ENCODE measurements at regions not wholly inside any gene's neighbourhood (a gene's known extent, or its start where the extent isn't known, plus 50 kb on each side); places are given as distances from the start of the nearest gene placed in this dataset.

- Histone ChIP-seq H3K4me3 (replicated peaks in 1 of 3; ENCODE audit: low read depth in 2 of 3, low read length in 3 of 3) (no peak overlapping the region), H3K4me1 (ENCODE audit: control insufficient read depth in 1 of 2, insufficient read depth in 2 of 2, low read length in 2 of 2) (no peaks in the 10 kb centered on the region), H3K27me3 (ENCODE audit: control insufficient read depth in 2 of 2, insufficient read depth in 2 of 2, low read length in 2 of 2) (no peaks in the 10 kb centered on the region), H3K9ac (ENCODE audit: insufficient read depth, low read length, poor library complexity, severe bottlenecking) (no peak overlapping the region), H3K79me2 (ENCODE audit: insufficient read depth, low read length) (no peaks in the 10 kb centered on the region), H3K9me3 (replicated peaks in 1 of 2; ENCODE audit: control insufficient read depth in 1 of 2, insufficient read depth in 1 of 2, low read length in 2 of 2) (peaks cover 0 to 9% of the 10 kb centered on the region in 2 donors), H3K4me2 (replicated peaks; ENCODE audit: extremely low read depth, low read length, poor library complexity, severe bottlenecking) (no peak overlapping the region), H3K27ac (ENCODE audit: low read depth in 1 of 2, low read length in 2 of 2) (no peak overlapping the region), H3K36me3 (replicated peaks in 1 of 2; ENCODE audit: control insufficient read depth in 1 of 2, insufficient read depth in 2 of 2, low read length in 2 of 2) (no peaks in the 10 kb centered on the region), H4K20me1 (ENCODE audit: insufficient read depth, low read length) (no peaks in the 10 kb centered on the region), H2AFZ (ENCODE audit: insufficient read depth, low read depth, low read length, poor library complexity, severe bottlenecking) (no peak overlapping the region)
- Mint-ChIP-seq H3K36me3 (no peaks in the 10 kb centered on the region), H3K4me1 (no peaks in the 10 kb centered on the region), H3K4me3 (no peak overlapping the region), H3K27ac (no peak overlapping the region), H3K27me3 (ENCODE audit: low read depth in 3 of 3) (peaks cover 0 to 4% (median 2%) of the 10 kb centered on the region in 3 donors), H3K9me3 (peaks cover 0 to 21% (median 2%) of the 10 kb centered on the region in 7 donors)
- no peak for TF ChIP-seq CTCF (IDR thresholded peaks at IDR 0.05)
- DNase-seq = no peak
- WGBS (ENCODE audit: insufficient coverage) = 100% methylated on average over 2 of the region's 4 CpGs
- intact Hi-C loops (cut with micrococcal nuclease) = no loop called here
Measured at GRCh38 chr2:122414902-122415301, 659.5 kb downstream of the TSN start.

GRCh38 chr2:122417114-122417513, 661.7 kb downstream of the TSN start:
- no peaks in the 10 kb centered on the region for H3K36me3 Mint-ChIP-seq
- intact Hi-C loops (cut with micrococcal nuclease) = no loop called here

More at GRCh38 chr2:122417114-122417513, 661.7 kb downstream of the TSN start:
- Histone ChIP-seq H3K36me3 (replicated peaks in 1 of 2; ENCODE audit: control insufficient read depth in 1 of 2, insufficient read depth in 2 of 2, low read length in 2 of 2) (no peaks in the 10 kb centered on the region), H3K9me3 (replicated peaks in 1 of 2; ENCODE audit: control insufficient read depth in 1 of 2, insufficient read depth in 1 of 2, low read length in 2 of 2) (peaks cover 0 to 9% of the 10 kb centered on the region in 2 donors), H4K20me1 (ENCODE audit: insufficient read depth, low read length) (no peaks in the 10 kb centered on the region), H3K4me1 (ENCODE audit: control insufficient read depth in 1 of 2, insufficient read depth in 2 of 2, low read length in 2 of 2) (no peaks in the 10 kb centered on the region), H3K4me3 (replicated peaks in 1 of 3; ENCODE audit: low read depth in 2 of 3, low read length in 3 of 3) (no peak overlapping the region), H2AFZ (ENCODE audit: insufficient read depth, low read depth, low read length, poor library complexity, severe bottlenecking) (no peak overlapping the region), H3K9ac (ENCODE audit: insufficient read depth, low read length, poor library complexity, severe bottlenecking) (no peak overlapping the region), H3K79me2 (ENCODE audit: insufficient read depth, low read length) (no peaks in the 10 kb centered on the region), H3K27me3 (ENCODE audit: control insufficient read depth in 2 of 2, insufficient read depth in 2 of 2, low read length in 2 of 2) (no peaks in the 10 kb centered on the region), H3K27ac (ENCODE audit: low read depth in 1 of 2, low read length in 2 of 2) (no peak overlapping the region), H3K4me2 (replicated peaks; ENCODE audit: extremely low read depth, low read length, poor library complexity, severe bottlenecking) (no peak overlapping the region)
- no CpG with 5 or more reads among the region's 1 CpG for WGBS (ENCODE audit: insufficient coverage)
- H3K4me1 Mint-ChIP-seq = no peaks in the 10 kb centered on the region
- TF ChIP-seq CTCF (IDR thresholded peaks at IDR 0.05) = no peak
- H3K9me3 Mint-ChIP-seq = peaks cover 0 to 10% (median 1%) of the 10 kb centered on the region in 7 donors
- H3K4me3 Mint-ChIP-seq = no peak overlapping the region
- peaks cover 0 to 2% (median 2%) of the 10 kb centered on the region in 3 donors for H3K27me3 Mint-ChIP-seq (ENCODE audit: low read depth in 3 of 3)
- no peak for DNase-seq
- no peak overlapping the region for H3K27ac Mint-ChIP-seq
